ENCODE measurements at regions not wholly inside any gene's neighbourhood (a gene's known extent, or its start where the extent isn't known, plus 50 kb on each side); places are given as distances from the start of the nearest gene placed in this dataset.

GRCh38 chr14:97120204-97120603 lies 323.0 kb downstream of the VRK1 start:
- BruUV-seq (replicated peaks), result no TSS peak
- H4K20me1 ChIP-seq (ENCODE audit: insufficient read depth, low read length), result no peaks in the 10 kb centered on the region
- H3K79me2 ChIP-seq (ENCODE audit: insufficient read depth, low read length), result no peaks in the 10 kb centered on the region
- no peak overlapping the region for H2AFZ ChIP-seq (ENCODE audit: low read length)
- no peak for ATAC-seq
- FAIRE-seq, result no peak
- ChIA-PET POLR2A (no interaction called here), CTCF (ENCODE audit: low intra/inter-chr PET ratio, low total read pairs) (no interaction called here)
- in situ Hi-C loops (cut with HindIII; ENCODE audit: extremely low pct_ligation_motif_present, low pct_unique_long_range_greater_than_20kb) (no loop called here), intact Hi-C loops (cut with micrococcal nuclease; ENCODE audit: unreplicated experiment) (no loop called here)
- 0 out of 5 replicates have a peak, but pooled peaks cover 0 to 9% of the 10 kb centered on the region in 2 experiments for H3K27me3 ChIP-seq (ENCODE audit: control insufficient read depth in 1 of 2, insufficient read depth in 2 of 2, low read length in 2 of 2)
- no peaks in the 10 kb centered on the region for H3K9me3 ChIP-seq (ENCODE audit: low read length)
- no peaks in the 10 kb centered on the region for H3K36me3 ChIP-seq (replicated peaks in 1 of 2; ENCODE audit: control insufficient read depth in 1 of 2, insufficient read depth in 2 of 2, low read length in 2 of 2)
- no peak overlapping the region for H3K27ac ChIP-seq (ENCODE audit: extremely low read length, insufficient read depth, low read length)
- DNase-seq (ENCODE audit: low spot score), result no peak
- H3K4me3 ChIP-seq (replicated peaks in 1 of 3; ENCODE audit: insufficient read depth in 1 of 3, low read depth in 2 of 3, low read length in 3 of 3), result no peak overlapping the region
- 3% methylated on average over 3 of the region's 3 CpGs for WGBS (ENCODE audit: low lambda C conversion rate)
- no peaks in the 10 kb centered on the region for H3K4me1 ChIP-seq (ENCODE audit: insufficient read depth, low read length)
- no peak overlapping the region for H3K9ac ChIP-seq (ENCODE audit: insufficient read depth, low read depth, low read length)
- H3K4me2 ChIP-seq (ENCODE audit: low read depth, low read length), result no peak overlapping the region
- TF ChIP-seq ADNP (CRISPR knock-in tag; IDR thresholded peaks at IDR 0.05) (no peak), TGIF2 (CRISPR knock-in tag; IDR thresholded peaks at IDR 0.05) (no peak), DNMT1 (CRISPR knock-in tag; IDR thresholded peaks at IDR 0.05) (no peak), ZNF329 (CRISPR knock-in tag; IDR thresholded peaks at IDR 0.05; ENCODE audit: low read depth) (no peak), CC2D1A (CRISPR knock-in tag; IDR thresholded peaks at IDR 0.05) (no peak), ZNF431 (CRISPR knock-in tag; IDR thresholded peaks at IDR 0.05; ENCODE audit: borderline replicate concordance, low read depth) (no peak), ZNF510 (CRISPR knock-in tag; IDR thresholded peaks at IDR 0.05; ENCODE audit: low read depth) (no peak), KAT2B (IDR thresholded peaks at IDR 0.05; ENCODE audit: borderline replicate concordance, low read depth, low read length) (no peak), SNAPC4 (CRISPR knock-in tag; IDR thresholded peaks at IDR 0.05) (no peak), ZNF788 (CRISPR knock-in tag; IDR thresholded peaks at IDR 0.05; ENCODE audit: borderline replicate concordance) (no peak), IKZF5 (CRISPR knock-in tag; IDR thresholded peaks at IDR 0.05) (no peak), ETV5 (CRISPR knock-in tag; IDR thresholded peaks at IDR 0.05; ENCODE audit: borderline replicate concordance) (no peak), NKX3-1 (CRISPR knock-in tag; IDR thresholded peaks at IDR 0.05) (no peak)
- TF ChIP-seq, protein P1, sequence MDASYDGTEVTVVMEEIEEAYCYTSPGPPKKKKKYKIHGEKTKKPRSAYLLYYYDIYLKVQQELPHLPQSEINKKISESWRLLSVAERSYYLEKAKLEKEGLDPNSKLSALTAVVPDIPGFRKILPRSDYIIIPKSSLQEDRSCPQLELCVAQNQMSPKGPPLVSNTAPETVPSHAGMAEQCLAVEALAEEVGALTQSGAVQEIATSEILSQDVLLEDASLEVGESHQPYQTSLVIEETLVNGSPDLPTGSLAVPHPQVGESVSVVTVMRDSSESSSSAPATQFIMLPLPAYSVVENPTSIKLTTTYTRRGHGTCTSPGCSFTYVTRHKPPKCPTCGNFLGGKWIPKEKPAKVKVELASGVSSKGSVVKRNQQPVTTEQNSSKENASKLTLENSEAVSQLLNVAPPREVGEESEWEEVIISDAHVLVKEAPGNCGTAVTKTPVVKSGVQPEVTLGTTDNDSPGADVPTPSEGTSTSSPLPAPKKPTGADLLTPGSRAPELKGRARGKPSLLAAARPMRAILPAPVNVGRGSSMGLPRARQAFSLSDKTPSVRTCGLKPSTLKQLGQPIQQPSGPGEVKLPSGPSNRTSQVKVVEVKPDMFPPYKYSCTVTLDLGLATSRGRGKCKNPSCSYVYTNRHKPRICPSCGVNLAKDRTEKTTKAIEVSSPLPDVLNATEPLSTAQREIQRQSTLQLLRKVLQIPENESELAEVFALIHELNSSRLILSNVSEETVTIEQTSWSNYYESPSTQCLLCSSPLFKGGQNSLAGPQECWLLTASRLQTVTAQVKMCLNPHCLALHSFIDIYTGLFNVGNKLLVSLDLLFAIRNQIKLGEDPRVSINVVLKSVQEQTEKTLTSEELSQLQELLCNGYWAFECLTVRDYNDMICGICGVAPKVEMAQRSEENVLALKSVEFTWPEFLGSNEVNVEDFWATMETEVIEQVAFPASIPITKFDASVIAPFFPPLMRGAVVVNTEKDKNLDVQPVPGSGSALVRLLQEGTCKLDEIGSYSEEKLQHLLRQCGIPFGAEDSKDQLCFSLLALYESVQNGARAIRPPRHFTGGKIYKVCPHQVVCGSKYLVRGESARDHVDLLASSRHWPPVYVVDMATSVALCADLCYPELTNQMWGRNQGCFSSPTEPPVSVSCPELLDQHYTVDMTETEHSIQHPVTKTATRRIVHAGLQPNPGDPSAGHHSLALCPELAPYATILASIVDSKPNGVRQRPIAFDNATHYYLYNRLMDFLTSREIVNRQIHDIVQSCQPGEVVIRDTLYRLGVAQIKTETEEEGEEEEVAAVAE (CRISPR knock-in tag; IDR thresholded peaks at IDR 0.05; ENCODE audit: borderline replicate concordance), result no peak

Data from HepG2 (cell line).